IMR-90 (cell line): ENCODE measurements at regions not wholly inside any gene's neighbourhood (a gene's known extent, or its start where the extent isn't known, plus 50 kb on each side); places are given as distances from the start of the nearest gene placed in this dataset.

ENCODE experiments used
- ATAC-seq: fragments of 200-7000 bp; cut with Tn5 transposase; 2 replicates; pipeline ENCODE4 v1.9.1; 2020; ENCODE audit warnings: low read depth, mild to moderate bottlenecking, moderate library complexity
- BruUV-seq: library from RNA; stranded (reverse); fragments of 400-500 nt; replicated peaks from 2 replicates; lab custom pipeline; 2021; lab: Mats Ljungman, UMichigan
- CTCF ChIA-PET: fragments of 300-600 bp; formaldehyde crosslinking; extraction: SDS; loops from one replicate; lab custom pipeline; 2021; ENCODE audit warnings: antibody characterized with exemption; lab: Yijun Ruan, JAX
- POLR2A ChIA-PET: fragments of 300-600 bp; sonication (Branson Sonifier 250); formaldehyde crosslinking; loops from one replicate; lab custom pipeline; 2022; ENCODE audit warnings: antibody characterized with exemption; ENCODE audit not compliant: unreplicated experiment; lab: Charles Lee
- DNase-seq: peaks from one replicate; pipeline ENCODE4 v3.0.0; 2013
- H2AFZ ChIP-seq: replicated peaks from 2 replicates; pipeline ENCODE3; 2013; ENCODE audit warnings: low read length, mild to moderate bottlenecking; ENCODE audit not compliant: poor library complexity
- H2AK5ac ChIP-seq: 2 replicates; pipeline ENCODE4 v1.6.1; 2013; ENCODE audit warnings: low read depth, low read length, inconsistent platforms
- H2AK9ac ChIP-seq: replicated peaks from 2 replicates; pipeline ENCODE3; 2013; ENCODE audit warnings: mild to moderate bottlenecking, low read depth, low read length, moderate library complexity; ENCODE audit not compliant: poor library complexity
- H2BK120ac ChIP-seq: 2 replicates; pipeline ENCODE4 v1.6.1; 2013; ENCODE audit warnings: low read depth, low read length, inconsistent platforms
- H2BK15ac ChIP-seq: 3 replicates; pipeline ENCODE4 v1.6.1; 2013; ENCODE audit warnings: low read depth, low read length, inconsistent platforms
- H2BK20ac ChIP-seq: 2 replicates; pipeline ENCODE4 v1.6.1; 2013; ENCODE audit warnings: low read depth, mild to moderate bottlenecking, inconsistent platforms, low read length, moderate library complexity
- H2BK5ac ChIP-seq: 2 replicates; pipeline ENCODE4 v1.6.1; 2013; ENCODE audit warnings: mild to moderate bottlenecking, low read depth, low read length, inconsistent platforms; ENCODE audit not compliant: poor library complexity, severe bottlenecking
- H3K14ac ChIP-seq: replicated peaks from 2 replicates; pipeline ENCODE4 v1.6.1; 2013; ENCODE audit warnings: low read depth, low read length, inconsistent platforms
- H3K18ac ChIP-seq: 2 replicates; pipeline ENCODE4 v1.6.1; 2013; ENCODE audit warnings: low read depth, low read length, control low read depth
- H3K23ac ChIP-seq: 2 replicates; pipeline ENCODE4 v1.6.1; 2013; ENCODE audit warnings: low read depth, low read length, inconsistent platforms
- H3K27ac ChIP-seq: 2 replicates; pipeline ENCODE4 v1.5.1; 2013; ENCODE audit warnings: mild to moderate bottlenecking, control low read depth, low read length; ENCODE audit not compliant: insufficient read depth
- H3K27me3 ChIP-seq: 2 replicates; pipeline ENCODE4 v1.6.1; 2013; ENCODE audit warnings: low read length; ENCODE audit not compliant: control insufficient read depth, insufficient read depth
- H3K36me3 ChIP-seq: 2 replicates; pipeline ENCODE4 v1.6.1; 2013; ENCODE audit warnings: low read length, mixed read lengths; ENCODE audit not compliant: control insufficient read depth, insufficient read depth
- H3K4ac ChIP-seq: 2 replicates; pipeline ENCODE4 v1.6.1; 2013; ENCODE audit warnings: low read depth, low read length, inconsistent platforms
- H3K4me1 ChIP-seq: 2 replicates; pipeline ENCODE4 v1.6.1; 2013; ENCODE audit warnings: low read length, mixed read lengths; ENCODE audit not compliant: control insufficient read depth, insufficient read depth
- H3K4me2 ChIP-seq: 2 replicates; pipeline ENCODE4 v1.6.1; 2013; ENCODE audit warnings: low read depth, mild to moderate bottlenecking, control low read depth, low read length, moderate library complexity
- H3K4me3 ChIP-seq: 2 replicates; pipeline ENCODE4 v1.5.1; 2013; ENCODE audit warnings: low read depth, mild to moderate bottlenecking, control low read depth, low read length, moderate library complexity; ENCODE audit not compliant: insufficient read depth
- H3K56ac ChIP-seq: 2 replicates; pipeline ENCODE4 v1.6.1; 2013; ENCODE audit warnings: low read length, inconsistent platforms; ENCODE audit not compliant: insufficient read depth; ENCODE audit errors: extremely low read depth
- H3K79me1 ChIP-seq, 2 experiments: 2 replicates each; pipeline ENCODE4 v1.6.1; 2013; ENCODE audit warnings: low read length in 2 of 2, inconsistent platforms in 1 of 2, low read depth in 1 of 2
- H3K9ac ChIP-seq: 2 replicates; pipeline ENCODE4 v1.6.1; 2013; ENCODE audit warnings: low read depth, low read length, control low read depth
- H3K9me1 ChIP-seq: 2 replicates; pipeline ENCODE4 v1.6.1; 2013; ENCODE audit warnings: low read length, inconsistent platforms; ENCODE audit not compliant: insufficient read depth
- H3K9me3 ChIP-seq: 2 replicates; pipeline ENCODE4 v1.6.1; 2013; ENCODE audit warnings: low read length; ENCODE audit not compliant: control insufficient read depth, insufficient read depth
- H4K20me1 ChIP-seq: 2 replicates; pipeline ENCODE4 v1.6.1; 2013; ENCODE audit warnings: low read length, inconsistent platforms; ENCODE audit not compliant: insufficient read depth
- H4K5ac ChIP-seq: 2 replicates; pipeline ENCODE4 v1.6.1; 2013; ENCODE audit warnings: mild to moderate bottlenecking, low read depth, low read length, control low read depth
- H4K8ac ChIP-seq, 2 experiments: 2 replicates each; pipeline ENCODE4 v1.6.1; 2013; ENCODE audit warnings: low read depth in 2 of 2, low read length in 2 of 2, control low read depth in 1 of 2, inconsistent platforms in 1 of 2
- H4K91ac ChIP-seq: 2 replicates; pipeline ENCODE4 v1.6.1; 2013; ENCODE audit warnings: low read depth, low read length, inconsistent platforms; ENCODE audit not compliant: insufficient read depth
- CEBPB ChIP-seq: IDR thresholded peaks from 2 replicates; pipeline ENCODE4 v1.6.1; 2012; ENCODE audit warnings: low read depth, low read length, improper control_type of control experiment
- FOS ChIP-seq: fragments of 150-350 bp; IDR thresholded peaks from 2 replicates; pipeline ENCODE4 v1.6.1; 2016; ENCODE audit warnings: low read depth, low read length
- MAFK ChIP-seq: IDR thresholded peaks from 2 replicates; pipeline ENCODE4 v1.6.1; 2012; ENCODE audit warnings: low read depth, low read length, improper control_type of control experiment
- POLR2A ChIP-seq: IDR thresholded peaks from 2 replicates; pipeline ENCODE4 v1.6.1; 2012; ENCODE audit warnings: mild to moderate bottlenecking, low read depth, low read length
- RAD21 ChIP-seq: IDR thresholded peaks from 2 replicates; pipeline ENCODE4 v1.6.1; 2012; ENCODE audit warnings: low read length, improper control_type of control experiment
- RFX5 ChIP-seq: IDR thresholded peaks from 2 replicates; pipeline ENCODE4 v1.8.0; 2012; ENCODE audit warnings: low read depth, mild to moderate bottlenecking, low read length, moderate library complexity
- WGBS, 2 experiments: methylation state at CpG; one replicate each; pipeline versions ENCODE4 v1.1.5 to v1.1.7; 2013; ENCODE audit warnings: missing lambda C conversion rate in 2 of 2; ENCODE audit not compliant: insufficient read length in 1 of 2; ENCODE audit errors: extremely low coverage in 2 of 2; 5-methylcytosine and 5-hydroxymethylcytosine counted together
- dilution Hi-C: fragments of 300-500 bp; cut with HindIII; formaldehyde crosslinking; loops from one replicate; pipeline ENCODE4 v1.14.3; 2018; ENCODE audit warnings: low sequenced_read_pairs; ENCODE audit not compliant: unreplicated experiment
- in situ Hi-C: fragments of 300-500 bp; cut with MboI; formaldehyde crosslinking; loops from 3 replicates; pipeline ENCODE4 v1.14.3; 2019; ENCODE audit warnings: low sequenced_read_pairs, inconsistent platforms, mixed read lengths
- intact Hi-C: fragments of 100-400 bp; cut with micrococcal nuclease; formaldehyde crosslinking; loops from 2 replicates; pipeline ENCODE4 v1.10.0; 2022
- TF ChIP-seq, protein P1 (sequence below): conservative IDR thresholded peaks from 2 replicates; pipeline ENCODE4 v1.5.1; 2012; ENCODE audit warnings: mild to moderate bottlenecking, low read depth, low read length, improper control_type of control experiment
- TF ChIP-seq, protein P2 (sequence below): fragments of 150-350 bp; IDR thresholded peaks from 2 replicates; pipeline ENCODE4 v1.6.1; 2017; ENCODE audit warnings: mild to moderate bottlenecking, antibody characterized with exemption, low read length, low read depth

GRCh38 chrX:109172091-109172602 is 309.7 kb downstream of the GUCY2F start:
- H3K27ac ChIP-seq = no peak overlapping the region
- dilution Hi-C loops (no loop called here), intact Hi-C loops (no loop called here), in situ Hi-C loops (no loop called here)
- ATAC-seq = no peak
- H3K9ac ChIP-seq = no peak overlapping the region
- H3K4me1 ChIP-seq = no peaks in the 10 kb centered on the region
- no peak overlapping the region for H4K8ac ChIP-seq
- no peak overlapping the region for H3K14ac ChIP-seq
- no peaks in the 10 kb centered on the region for H4K20me1 ChIP-seq
- no peak overlapping the region for H2BK15ac ChIP-seq
- no peak overlapping the region for H4K5ac ChIP-seq
- TF ChIP-seq CEBPB (no peak), POLR2A (no peak), RAD21 (no peak), MAFK (no peak), FOS (no peak), RFX5 (no peak)
- TF ChIP-seq, protein P1, sequence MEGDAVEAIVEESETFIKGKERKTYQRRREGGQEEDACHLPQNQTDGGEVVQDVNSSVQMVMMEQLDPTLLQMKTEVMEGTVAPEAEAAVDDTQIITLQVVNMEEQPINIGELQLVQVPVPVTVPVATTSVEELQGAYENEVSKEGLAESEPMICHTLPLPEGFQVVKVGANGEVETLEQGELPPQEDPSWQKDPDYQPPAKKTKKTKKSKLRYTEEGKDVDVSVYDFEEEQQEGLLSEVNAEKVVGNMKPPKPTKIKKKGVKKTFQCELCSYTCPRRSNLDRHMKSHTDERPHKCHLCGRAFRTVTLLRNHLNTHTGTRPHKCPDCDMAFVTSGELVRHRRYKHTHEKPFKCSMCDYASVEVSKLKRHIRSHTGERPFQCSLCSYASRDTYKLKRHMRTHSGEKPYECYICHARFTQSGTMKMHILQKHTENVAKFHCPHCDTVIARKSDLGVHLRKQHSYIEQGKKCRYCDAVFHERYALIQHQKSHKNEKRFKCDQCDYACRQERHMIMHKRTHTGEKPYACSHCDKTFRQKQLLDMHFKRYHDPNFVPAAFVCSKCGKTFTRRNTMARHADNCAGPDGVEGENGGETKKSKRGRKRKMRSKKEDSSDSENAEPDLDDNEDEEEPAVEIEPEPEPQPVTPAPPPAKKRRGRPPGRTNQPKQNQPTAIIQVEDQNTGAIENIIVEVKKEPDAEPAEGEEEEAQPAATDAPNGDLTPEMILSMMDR = no peak
- TF ChIP-seq, protein P2, sequence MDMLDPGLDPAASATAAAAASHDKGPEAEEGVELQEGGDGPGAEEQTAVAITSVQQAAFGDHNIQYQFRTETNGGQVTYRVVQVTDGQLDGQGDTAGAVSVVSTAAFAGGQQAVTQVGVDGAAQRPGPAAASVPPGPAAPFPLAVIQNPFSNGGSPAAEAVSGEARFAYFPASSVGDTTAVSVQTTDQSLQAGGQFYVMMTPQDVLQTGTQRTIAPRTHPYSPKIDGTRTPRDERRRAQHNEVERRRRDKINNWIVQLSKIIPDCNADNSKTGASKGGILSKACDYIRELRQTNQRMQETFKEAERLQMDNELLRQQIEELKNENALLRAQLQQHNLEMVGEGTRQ = no peak
- no peak overlapping the region for H4K91ac ChIP-seq
- no peak overlapping the region for H2AK9ac ChIP-seq
- no peaks in the 10 kb centered on the region for H3K9me1 ChIP-seq
- no peak overlapping the region for H2AFZ ChIP-seq
- no peak overlapping the region for H2AK5ac ChIP-seq
- H3K4me3 ChIP-seq = no peak overlapping the region
- CTCF ChIA-PET = no interaction called here
- no peaks in the 10 kb centered on the region; the same call in 1 of the 2 replicates for H3K27me3 ChIP-seq
- no peak overlapping the region for H2BK120ac ChIP-seq
- no peaks in the 10 kb centered on the region for H3K36me3 ChIP-seq
- H2BK5ac ChIP-seq = no peak overlapping the region
- WGBS, 2 experiments = no CpG with 5 or more reads among the region's 4 CpGs
- no peak overlapping the region for H3K23ac ChIP-seq
- BruUV-seq = no TSS peak
- no peak overlapping the region for H3K4me2 ChIP-seq
- H3K18ac ChIP-seq = no peak overlapping the region
- H3K4ac ChIP-seq = no peak overlapping the region
- H3K9me3 ChIP-seq = peaks cover 2% of the 10 kb centered on the region; the same call in 1 of the 2 replicates
- no peak for DNase-seq
- no peak overlapping the region for H2BK20ac ChIP-seq
- no peak overlapping the region for H3K56ac ChIP-seq
- no peaks in the 10 kb centered on the region for H3K79me1 ChIP-seq
- POLR2A ChIA-PET = no interaction called here
